SK-N-SH (cell line): ENCODE measurements at regions not wholly inside any gene's neighbourhood (a gene's known extent, or its start where the extent isn't known, plus 50 kb on each side); places are given as distances from the start of the nearest gene placed in this dataset.

Experiments
- CTCF ChIA-PET: fragments of 300-600, 350-600 bp; formaldehyde crosslinking; extraction: SDS; loops from one replicate; lab custom pipeline; 2021; lab: Yijun Ruan, JAX
- POLR2A ChIA-PET: fragments of 350-600 bp; sonication (Branson Sonifier 250); formaldehyde crosslinking; extraction: SDS; loops from one replicate; lab custom pipeline; 2020; ENCODE audit warnings: antibody characterized with exemption, inconsistent platforms; lab: Yijun Ruan, JAX
- DNase-seq: peaks from one replicate; pipeline ENCODE4 v3.0.0; 2012
- H2AFZ ChIP-seq: fragments of 200-600 bp; sonication (generic); 2 replicates; pipeline ENCODE4 v1.8.1; 2016; ENCODE audit warnings: antibody characterized with exemption, mild to moderate bottlenecking, low read depth
- H3F3A ChIP-seq: fragments of 200-600 bp; sonication (generic); replicated peaks from 2 replicates; pipeline ENCODE3; 2016; ENCODE audit warnings: antibody characterized with exemption, mild to moderate bottlenecking; ENCODE audit not compliant: insufficient read depth
- H3K27ac ChIP-seq, 2 experiments: fragments of 200-500 bp in 1 of 2; fragments of 200-600 bp in 1 of 2; sonication (Bioruptor generic) in 1 of 2; sonication (generic), shearing (Covaris generic) in 1 of 2; 2 replicates each; pipeline versions ENCODE4 v1.5.1 to v1.6.1; 2014 to 2016; ENCODE audit warnings: low read depth in 2 of 2, inconsistent platforms in 1 of 2, low read length in 1 of 2, mild to moderate bottlenecking in 1 of 2, mixed read lengths in 1 of 2
- H3K27me3 ChIP-seq: fragments of 200-600 bp; sonication (generic), shearing (Covaris generic); 2 replicates; pipeline ENCODE4 v1.6.1; 2016; ENCODE audit warnings: mixed run types; ENCODE audit not compliant: insufficient read depth
- H3K36me3 ChIP-seq, 2 experiments: fragments of 200-500 bp in 1 of 2; fragments of 200-600 bp in 1 of 2; sonication (Bioruptor generic) in 1 of 2; sonication (generic) in 1 of 2; replicated peaks in 1 of 2; 2 replicates each; pipeline versions ENCODE3 to v1.5.1; 2014 to 2016; ENCODE audit warnings: low read length in 1 of 2, mild to moderate bottlenecking in 1 of 2; ENCODE audit not compliant: insufficient read depth in 2 of 2, control insufficient read depth in 1 of 2
- H3K4me1 ChIP-seq, 2 experiments: fragments of 200-500 bp in 1 of 2; fragments of 200-600 bp in 1 of 2; sonication (Bioruptor generic) in 1 of 2; sonication (generic), shearing (Covaris generic) in 1 of 2; 2 replicates each; pipeline versions ENCODE4 v1.5.1 to v1.6.1; 2014 to 2016; ENCODE audit warnings: low read depth in 1 of 2, low read length in 1 of 2, mixed run types in 1 of 2; ENCODE audit not compliant: insufficient read depth in 2 of 2, control insufficient read depth in 1 of 2
- H3K4me2 ChIP-seq: fragments of 200-600 bp; sonication (generic), shearing (Covaris generic); 2 replicates; pipeline ENCODE4 v1.6.1; 2017; ENCODE audit warnings: mixed run types
- H3K4me3 ChIP-seq, 2 experiments: fragments of 200-500 bp in 1 of 2; fragments of 200-600 bp in 1 of 2; sonication (Bioruptor generic) in 1 of 2; sonication (generic), shearing (Covaris generic) in 1 of 2; 2 replicates each; pipeline versions ENCODE4 v1.5.1 to v1.8.1; 2014 to 2016; ENCODE audit warnings: low read depth in 2 of 2, inconsistent platforms in 1 of 2, low read length in 1 of 2, mild to moderate bottlenecking in 1 of 2, mixed read lengths in 1 of 2, moderate library complexity in 1 of 2
- H3K79me2 ChIP-seq: fragments of 200-600 bp; sonication (generic); 2 replicates; pipeline ENCODE4 v1.8.1; 2017; ENCODE audit warnings: mild to moderate bottlenecking; ENCODE audit not compliant: insufficient read depth
- H3K9ac ChIP-seq: fragments of 200-600 bp; sonication (generic); 2 replicates; pipeline ENCODE4 v1.6.1; 2017; ENCODE audit warnings: mixed run types
- H3K9me2 ChIP-seq: fragments of 200-600 bp; sonication (generic); 2 replicates; pipeline ENCODE4 v1.6.1; 2017; ENCODE audit warnings: mixed run types
- H3K9me3 ChIP-seq: fragments of 200-600 bp; sonication (generic); 2 replicates; pipeline ENCODE4 v1.6.1; 2017; ENCODE audit warnings: mixed run types, mild to moderate bottlenecking, moderate library complexity
- H4K20me1 ChIP-seq: fragments of 200-600 bp; sonication (generic); 2 replicates; pipeline ENCODE4 v1.6.1; 2017; ENCODE audit warnings: mild to moderate bottlenecking, mixed run types; ENCODE audit not compliant: insufficient read depth
- ELF1 ChIP-seq: IDR thresholded peaks from 2 replicates; pipeline ENCODE4 v1.4.0; 2012
- EZH2phosphoT487 ChIP-seq: fragments of 200-600 bp; sonication (generic); IDR thresholded peaks from 2 replicates; pipeline ENCODE4 v1.6.1; 2017; ENCODE audit warnings: low read depth, mixed run types, mild to moderate bottlenecking, antibody characterized with exemption, moderate library complexity, borderline replicate concordance
- FOSL2 ChIP-seq: IDR thresholded peaks from 2 replicates; pipeline ENCODE4 v1.4.0; 2012; ENCODE audit warnings: low read depth, mild to moderate bottlenecking, moderate library complexity, borderline replicate concordance
- FOXJ3 ChIP-seq: sonication (generic); formaldehyde crosslinking; IDR thresholded peaks from 2 replicates; pipeline ENCODE4 v1.5.1; 2020; ENCODE audit warnings: mild to moderate bottlenecking, missing genetic modification reagents
- GATA2 ChIP-seq: sonication (generic); formaldehyde crosslinking; IDR thresholded peaks from 2 replicates; pipeline ENCODE4 v1.5.0; 2020; ENCODE audit warnings: mild to moderate bottlenecking, missing genetic modification reagents
- MXI1 ChIP-seq: IDR thresholded peaks from 2 replicates; pipeline ENCODE4 v1.6.1; 2012; ENCODE audit warnings: mild to moderate bottlenecking, low read depth, low read length, improper control_type of control experiment
- NRF1 ChIP-seq: IDR thresholded peaks from 2 replicates; pipeline ENCODE4 v1.6.1; 2012; ENCODE audit warnings: low read depth, mild to moderate bottlenecking, low read length
- POLR2AphosphoS5 ChIP-seq: IDR thresholded peaks from 2 replicates; pipeline ENCODE4 v1.6.1; 2012; ENCODE audit warnings: low read depth, low read length
- RFX5 ChIP-seq: IDR thresholded peaks from 2 replicates; pipeline ENCODE4 v1.6.1; 2012; ENCODE audit warnings: mild to moderate bottlenecking, improper control_type of control experiment, low read length
- TAF1 ChIP-seq: IDR thresholded peaks from 2 replicates; pipeline ENCODE4 v1.6.1; 2012; ENCODE audit warnings: low read depth, mild to moderate bottlenecking, low read length, moderate library complexity, borderline replicate concordance
- TCF12 ChIP-seq: IDR thresholded peaks from 2 replicates; pipeline ENCODE4 v1.4.0; 2012
- YY1 ChIP-seq: IDR thresholded peaks from 2 replicates; pipeline ENCODE4 v1.4.0; 2012; ENCODE audit warnings: low read depth, mild to moderate bottlenecking
- TF ChIP-seq, protein P1 (sequence below): IDR thresholded peaks from 2 replicates; pipeline ENCODE4 v1.6.1; 2012; ENCODE audit warnings: mild to moderate bottlenecking, low read depth, low read length, moderate library complexity
- TF ChIP-seq, protein P2 (sequence below): fragments of 150-350 bp; IDR thresholded peaks from 2 replicates; pipeline ENCODE4 v1.6.1; 2017; ENCODE audit warnings: antibody characterized with exemption, low read length, low read depth, borderline replicate concordance
- TF ChIP-seq, protein P3 (sequence below): IDR thresholded peaks from 2 replicates; pipeline ENCODE4 v1.4.0; 2012; ENCODE audit warnings: low read depth

DNA sequence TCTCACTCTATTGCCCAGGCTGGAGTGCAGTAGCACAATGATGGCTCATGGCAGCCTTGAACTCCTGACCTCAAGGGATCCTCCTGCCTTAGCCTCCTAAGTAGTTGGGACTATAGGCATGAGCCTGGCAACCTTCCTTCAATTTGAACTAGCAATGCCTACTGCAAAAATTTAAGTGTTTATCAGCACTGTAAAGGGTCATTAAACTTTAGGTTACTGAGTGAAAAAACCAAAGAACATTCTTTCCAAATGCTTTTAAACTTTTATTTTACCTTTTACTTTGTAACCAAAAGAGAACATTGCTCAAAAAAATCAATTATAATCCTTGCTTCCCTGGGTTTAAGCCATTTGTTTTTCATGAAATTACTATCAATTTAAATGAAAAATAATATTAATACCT lies 101.0 kb upstream of the NHSL1 start:
- peaks cover 4% of the 10 kb centered on the region for H3F3A ChIP-seq
- H3K27ac ChIP-seq, result no peak overlapping the region
- 0 out of 2 replicates have a peak, but pooled peaks cover 2% of the 10 kb centered on the region for H3K9me2 ChIP-seq
- H3K9ac ChIP-seq, result no peak overlapping the region
- H3K4me3 ChIP-seq, result no peak overlapping the region
- H2AFZ ChIP-seq, result no peak overlapping the region
- no peaks in the 10 kb centered on the region for H4K20me1 ChIP-seq
- no peak for DNase-seq
- H3K27me3 ChIP-seq, result peaks cover 15% of the 10 kb centered on the region; the same call in 1 of the 2 replicates
- H3K79me2 ChIP-seq, result no peaks in the 10 kb centered on the region
- no peaks in the 10 kb centered on the region for H3K36me3 ChIP-seq
- H3K4me2 ChIP-seq, result no peak overlapping the region
- no peak for TF ChIP-seq TAF1
- CTCF ChIA-PET, result interaction anchor here (1.4 kb wide), 1 partner anchor 11 kb away, joined by 4 read pairs; no protein-coding TSS in a partner anchor
- no peaks in the 10 kb centered on the region for H3K9me3 ChIP-seq
- H3K4me1 ChIP-seq, result no peaks in the 10 kb centered on the region
- POLR2A ChIA-PET, result no interaction called here

DNA sequence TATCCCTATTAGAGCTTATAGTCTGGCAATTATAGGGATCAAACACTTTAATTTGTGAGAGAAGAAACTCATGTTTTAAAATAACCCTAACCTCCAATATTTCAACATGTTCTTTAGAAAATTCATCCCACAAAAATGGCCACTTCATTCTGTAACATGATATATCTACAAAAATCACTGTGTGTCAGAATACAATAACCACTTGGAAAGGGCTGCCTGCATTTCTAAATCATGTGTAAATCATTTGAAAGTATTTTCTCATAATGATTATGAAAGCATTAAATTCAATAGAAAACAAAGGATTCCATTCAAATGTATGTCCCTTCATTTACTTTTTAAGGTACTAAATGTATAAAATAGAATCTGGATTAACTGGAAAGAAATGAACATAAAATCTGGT lies 101.4 kb upstream of the NHSL1 start:
- no peaks in the 10 kb centered on the region for H3K79me2 ChIP-seq
- CTCF ChIA-PET, result interaction anchor here (1.4 kb wide), 1 partner anchor 12 kb away, joined by 4 read pairs; no protein-coding TSS in a partner anchor
- no peak overlapping the region for H3K4me3 ChIP-seq
- no peaks in the 10 kb centered on the region for H3K4me1 ChIP-seq
- no peak overlapping the region for H3K9ac ChIP-seq
- DNase-seq, result no peak
- no peaks in the 10 kb centered on the region for H3K36me3 ChIP-seq
- H3K9me3 ChIP-seq, result no peaks in the 10 kb centered on the region
- peaks cover 4% of the 10 kb centered on the region for H3F3A ChIP-seq
- H4K20me1 ChIP-seq, result no peaks in the 10 kb centered on the region
- H2AFZ ChIP-seq, result no peak overlapping the region
- POLR2A ChIA-PET, result no interaction called here
- H3K27me3 ChIP-seq, result peaks cover 19% of the 10 kb centered on the region; the same call in 1 of the 2 replicates
- TF ChIP-seq RFX5 (no peak), YY1 (no peak), MXI1 (no peak), FOXJ3 (CRISPR knock-in tag) (no peak), GATA2 (CRISPR knock-in tag) (no peak), POLR2AphosphoS5 (no peak), FOSL2 (no peak), TCF12 (no peak), NRF1 (no peak), ELF1 (no peak), TAF1 (no peak), EZH2phosphoT487 (no peak)
- TF ChIP-seq, protein P1, sequence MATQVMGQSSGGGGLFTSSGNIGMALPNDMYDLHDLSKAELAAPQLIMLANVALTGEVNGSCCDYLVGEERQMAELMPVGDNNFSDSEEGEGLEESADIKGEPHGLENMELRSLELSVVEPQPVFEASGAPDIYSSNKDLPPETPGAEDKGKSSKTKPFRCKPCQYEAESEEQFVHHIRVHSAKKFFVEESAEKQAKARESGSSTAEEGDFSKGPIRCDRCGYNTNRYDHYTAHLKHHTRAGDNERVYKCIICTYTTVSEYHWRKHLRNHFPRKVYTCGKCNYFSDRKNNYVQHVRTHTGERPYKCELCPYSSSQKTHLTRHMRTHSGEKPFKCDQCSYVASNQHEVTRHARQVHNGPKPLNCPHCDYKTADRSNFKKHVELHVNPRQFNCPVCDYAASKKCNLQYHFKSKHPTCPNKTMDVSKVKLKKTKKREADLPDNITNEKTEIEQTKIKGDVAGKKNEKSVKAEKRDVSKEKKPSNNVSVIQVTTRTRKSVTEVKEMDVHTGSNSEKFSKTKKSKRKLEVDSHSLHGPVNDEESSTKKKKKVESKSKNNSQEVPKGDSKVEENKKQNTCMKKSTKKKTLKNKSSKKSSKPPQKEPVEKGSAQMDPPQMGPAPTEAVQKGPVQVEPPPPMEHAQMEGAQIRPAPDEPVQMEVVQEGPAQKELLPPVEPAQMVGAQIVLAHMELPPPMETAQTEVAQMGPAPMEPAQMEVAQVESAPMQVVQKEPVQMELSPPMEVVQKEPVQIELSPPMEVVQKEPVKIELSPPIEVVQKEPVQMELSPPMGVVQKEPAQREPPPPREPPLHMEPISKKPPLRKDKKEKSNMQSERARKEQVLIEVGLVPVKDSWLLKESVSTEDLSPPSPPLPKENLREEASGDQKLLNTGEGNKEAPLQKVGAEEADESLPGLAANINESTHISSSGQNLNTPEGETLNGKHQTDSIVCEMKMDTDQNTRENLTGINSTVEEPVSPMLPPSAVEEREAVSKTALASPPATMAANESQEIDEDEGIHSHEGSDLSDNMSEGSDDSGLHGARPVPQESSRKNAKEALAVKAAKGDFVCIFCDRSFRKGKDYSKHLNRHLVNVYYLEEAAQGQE, result no peak
- TF ChIP-seq, protein P2, sequence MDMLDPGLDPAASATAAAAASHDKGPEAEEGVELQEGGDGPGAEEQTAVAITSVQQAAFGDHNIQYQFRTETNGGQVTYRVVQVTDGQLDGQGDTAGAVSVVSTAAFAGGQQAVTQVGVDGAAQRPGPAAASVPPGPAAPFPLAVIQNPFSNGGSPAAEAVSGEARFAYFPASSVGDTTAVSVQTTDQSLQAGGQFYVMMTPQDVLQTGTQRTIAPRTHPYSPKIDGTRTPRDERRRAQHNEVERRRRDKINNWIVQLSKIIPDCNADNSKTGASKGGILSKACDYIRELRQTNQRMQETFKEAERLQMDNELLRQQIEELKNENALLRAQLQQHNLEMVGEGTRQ, result no peak
- TF ChIP-seq, protein P3, sequence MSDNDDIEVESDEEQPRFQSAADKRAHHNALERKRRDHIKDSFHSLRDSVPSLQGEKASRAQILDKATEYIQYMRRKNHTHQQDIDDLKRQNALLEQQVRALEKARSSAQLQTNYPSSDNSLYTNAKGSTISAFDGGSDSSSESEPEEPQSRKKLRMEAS, result no peak
- 0 out of 2 replicates have a peak, but pooled peaks cover 2% of the 10 kb centered on the region for H3K9me2 ChIP-seq
- no peak overlapping the region for H3K4me2 ChIP-seq
- no peak overlapping the region for H3K27ac ChIP-seq
